CD4-positive, alpha-beta T cell treated with Interleukin-12 subunit alpha and Interleukin-12 subunit beta, for 1 hour (primary cell): ENCODE measurements at regions not wholly inside any gene's neighbourhood (a gene's known extent, or its start where the extent isn't known, plus 50 kb on each side); places are given as distances from the start of the nearest gene placed in this dataset.

ENCODE experiments used
- DNase-seq: peaks from one replicate; pipeline ENCODE4 v3.0.0-alpha.2; 2020

GRCh38 chr13:99055735-99056134 is 77.9 kb upstream of the DOCK9 start:
- DNase-seq: no peak

GRCh38 chr13:99056381-99057014 is 78.6 kb upstream of the DOCK9 start:
- no peak for DNase-seq

GRCh38 chr13:99057310-99057975 is 79.6 kb upstream of the DOCK9 start:
- DNase-seq: no peak

DNA sequence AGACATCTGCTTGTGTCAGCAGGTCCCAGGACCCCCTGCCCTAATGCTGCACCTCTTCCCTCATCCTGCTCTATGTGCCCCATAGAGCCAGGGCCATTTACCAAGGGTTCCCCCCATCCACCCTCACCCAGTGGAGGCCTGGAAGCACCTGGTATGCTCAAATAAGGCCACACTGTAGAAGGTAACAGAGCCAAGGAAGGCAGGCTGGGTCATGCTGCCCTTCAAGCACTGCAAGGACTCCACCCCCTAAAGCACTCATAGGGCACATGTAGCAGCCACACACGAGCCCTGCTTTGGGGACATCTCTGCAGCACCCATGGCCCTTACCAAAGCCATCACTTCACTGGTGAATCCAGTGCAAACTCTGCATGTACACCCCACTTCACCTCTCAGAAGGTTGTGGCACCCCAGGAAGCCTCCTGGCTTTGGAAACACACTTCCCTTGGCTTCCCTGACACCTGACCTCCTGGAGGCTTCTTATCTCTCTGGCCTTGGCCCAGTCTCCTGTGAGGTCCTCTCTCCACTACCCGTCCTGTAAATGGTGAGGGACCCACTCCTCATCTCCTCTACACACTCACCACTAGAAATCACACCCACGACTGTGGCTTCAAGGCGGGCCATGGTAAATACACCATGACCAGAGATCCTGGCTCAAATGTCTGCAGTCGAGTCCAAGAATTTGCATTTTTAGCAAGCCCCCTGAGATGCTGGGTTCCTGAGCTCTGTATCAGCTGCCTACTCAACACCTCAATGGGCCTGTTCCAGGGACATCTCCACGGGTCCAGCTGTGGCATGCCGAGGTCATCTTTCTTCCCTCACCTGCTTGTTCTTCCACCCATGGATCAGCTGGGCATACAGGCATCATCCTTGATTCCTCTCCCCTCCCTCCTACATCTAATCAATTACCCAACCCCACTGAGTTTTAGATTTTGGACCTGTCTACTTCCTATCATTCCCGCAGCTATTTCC is 80.9 kb upstream of the DOCK9 start:
- no peak for DNase-seq

DNA sequence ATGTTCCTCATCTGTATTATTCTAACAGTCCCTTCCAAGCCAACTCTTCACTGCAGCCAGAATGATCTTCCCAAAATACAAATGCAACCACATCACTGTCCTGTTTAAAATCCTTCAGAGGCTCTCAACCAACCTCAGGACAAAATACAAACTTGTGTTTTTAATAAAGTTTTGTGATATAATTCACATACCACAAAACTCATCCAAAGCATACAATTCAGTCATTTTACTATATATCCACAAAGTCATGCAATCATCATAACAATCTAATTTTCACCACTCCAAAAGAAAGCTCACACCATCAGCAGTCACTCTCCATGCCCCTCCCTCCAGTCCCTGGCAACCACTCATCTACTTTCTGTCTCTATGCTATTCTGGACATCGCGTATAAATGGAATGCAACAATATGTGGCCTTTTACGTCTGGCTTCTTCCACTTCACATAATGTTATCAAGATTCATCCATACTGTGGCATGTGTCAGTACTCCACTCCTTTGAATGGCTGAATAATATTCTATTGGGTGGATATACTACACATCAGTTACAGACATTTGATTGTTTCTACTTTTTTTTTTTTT is 81.7 kb upstream of the DOCK9 start:
- DNase-seq: no peak

- DNase-seq: no peak
These were observed 83.5 kb upstream of the DOCK9 start for GRCh38 chr13:99061411-99061810.

GRCh38 chr13:99062593-99062992 is 84.7 kb upstream of the DOCK9 start:
- no peak for DNase-seq

- no peak for DNase-seq
These were observed 85.3 kb upstream of the DOCK9 start for GRCh38 chr13:99063178-99063577.

DNA sequence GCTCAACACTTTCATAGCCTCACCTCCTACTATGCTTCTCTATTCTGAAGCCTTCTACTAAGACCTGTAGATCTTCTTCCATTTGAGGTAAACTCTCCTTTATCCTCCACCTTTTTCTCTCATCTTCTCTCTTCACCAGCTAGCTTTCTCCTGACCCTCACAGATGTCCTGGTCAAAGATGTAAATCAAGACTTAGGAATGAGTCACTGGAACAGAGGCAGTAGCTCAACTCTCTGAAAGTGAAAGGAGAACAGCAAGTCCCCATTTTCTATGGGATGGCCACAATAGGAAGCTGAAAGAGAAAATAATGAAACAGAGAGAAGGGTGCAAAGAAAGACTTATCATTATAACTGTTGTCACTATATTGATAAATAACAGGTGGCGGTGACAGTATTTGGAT is 86.1 kb upstream of the DOCK9 start:
- DNase-seq: no peak

- no peak for DNase-seq
These were observed 86.9 kb upstream of the DOCK9 start for GRCh38 chr13:99064624-99065234.

- DNase-seq: no peak
These were observed 87.6 kb upstream of the DOCK9 start for GRCh38 chr13:99065235-99066015.

- no peak for DNase-seq
These were observed 88.4 kb upstream of the DOCK9 start for GRCh38 chr13:99066219-99066618.

GRCh38 chr13:99067159-99067985 is 89.5 kb upstream of the DOCK9 start:
- no peak for DNase-seq

DNA sequence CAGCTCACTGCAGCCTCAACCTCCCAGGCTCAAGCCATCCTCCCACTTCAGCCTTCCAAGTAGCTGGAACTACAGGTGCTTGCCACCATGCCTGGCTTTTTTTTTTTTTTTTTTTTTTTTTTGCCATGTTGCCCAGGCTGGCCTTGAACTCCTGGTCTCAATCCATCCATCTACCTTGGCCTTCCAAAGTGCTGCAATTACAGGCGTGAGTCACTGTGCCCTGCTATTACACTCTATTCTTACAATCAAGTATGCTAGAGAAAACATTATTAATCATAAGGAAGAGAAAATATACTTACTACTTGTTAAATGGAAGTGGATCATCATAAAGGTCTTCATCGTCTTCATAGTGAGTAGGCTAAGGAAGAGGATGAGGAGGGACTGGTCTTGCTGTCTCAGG is 93.3 kb upstream of the DOCK9 start:
- no peak for DNase-seq

DNA sequence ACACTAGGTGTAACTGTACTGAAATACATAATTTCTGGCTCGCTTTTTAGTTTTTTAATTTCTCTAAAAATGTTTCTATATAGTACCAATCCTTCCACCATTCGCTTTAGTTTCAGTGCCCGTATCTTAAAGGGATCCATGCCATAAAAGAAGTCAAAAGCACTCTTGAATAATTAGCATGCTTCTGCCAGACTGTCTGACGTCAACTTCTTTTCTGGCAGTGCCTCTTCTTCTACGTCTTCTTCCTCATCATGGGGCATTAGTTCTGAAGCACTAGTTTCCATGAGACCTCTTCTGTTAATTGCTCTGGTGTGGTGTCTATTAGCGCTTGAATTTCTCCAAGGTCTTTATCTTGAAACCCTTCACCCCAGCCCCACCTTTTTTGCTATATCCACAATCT is 93.8 kb upstream of the DOCK9 start:
- DNase-seq: no peak

GRCh38 chr13:99072356-99072755 is 94.5 kb upstream of the DOCK9 start:
- no peak for DNase-seq

DNA sequence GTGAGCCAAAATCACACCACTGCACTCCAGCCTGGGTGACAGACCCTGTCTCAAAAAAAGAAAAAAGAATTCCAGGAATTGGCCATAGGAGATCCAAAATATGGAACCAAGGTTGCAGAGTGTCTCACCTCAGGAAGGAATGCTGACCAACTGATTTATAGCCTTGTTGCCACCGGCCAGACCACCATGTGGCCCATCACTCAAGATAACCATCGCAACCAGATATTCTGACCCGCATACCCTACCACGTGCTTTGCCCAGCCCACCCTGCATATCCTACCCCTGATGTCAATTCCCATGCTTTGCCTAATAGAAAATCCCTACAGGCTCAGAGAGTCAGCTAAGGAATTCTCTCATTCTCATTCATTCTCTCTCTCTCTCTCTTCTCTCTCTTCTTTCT is 95.1 kb upstream of the DOCK9 start:
- no peak for DNase-seq

DNA sequence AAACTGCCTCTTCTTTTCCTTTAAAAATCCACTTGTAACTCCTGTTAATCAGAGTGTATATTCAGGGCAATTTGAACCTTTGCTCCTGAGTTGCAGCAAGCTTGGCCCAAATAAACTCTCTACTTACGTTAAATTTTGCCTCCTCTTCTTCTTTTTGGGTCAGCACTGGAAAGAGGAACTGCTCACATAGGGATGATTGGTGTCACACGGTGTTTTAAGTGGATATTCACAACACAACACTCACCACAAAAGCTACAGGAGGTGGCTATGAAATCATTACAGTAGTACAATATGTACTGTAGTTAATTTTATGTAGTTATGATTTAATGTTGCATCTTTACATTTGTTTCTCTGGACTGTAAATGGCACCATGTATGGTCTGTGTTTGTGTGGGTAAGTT is 96.8 kb upstream of the DOCK9 start:
- no peak for DNase-seq

DNA sequence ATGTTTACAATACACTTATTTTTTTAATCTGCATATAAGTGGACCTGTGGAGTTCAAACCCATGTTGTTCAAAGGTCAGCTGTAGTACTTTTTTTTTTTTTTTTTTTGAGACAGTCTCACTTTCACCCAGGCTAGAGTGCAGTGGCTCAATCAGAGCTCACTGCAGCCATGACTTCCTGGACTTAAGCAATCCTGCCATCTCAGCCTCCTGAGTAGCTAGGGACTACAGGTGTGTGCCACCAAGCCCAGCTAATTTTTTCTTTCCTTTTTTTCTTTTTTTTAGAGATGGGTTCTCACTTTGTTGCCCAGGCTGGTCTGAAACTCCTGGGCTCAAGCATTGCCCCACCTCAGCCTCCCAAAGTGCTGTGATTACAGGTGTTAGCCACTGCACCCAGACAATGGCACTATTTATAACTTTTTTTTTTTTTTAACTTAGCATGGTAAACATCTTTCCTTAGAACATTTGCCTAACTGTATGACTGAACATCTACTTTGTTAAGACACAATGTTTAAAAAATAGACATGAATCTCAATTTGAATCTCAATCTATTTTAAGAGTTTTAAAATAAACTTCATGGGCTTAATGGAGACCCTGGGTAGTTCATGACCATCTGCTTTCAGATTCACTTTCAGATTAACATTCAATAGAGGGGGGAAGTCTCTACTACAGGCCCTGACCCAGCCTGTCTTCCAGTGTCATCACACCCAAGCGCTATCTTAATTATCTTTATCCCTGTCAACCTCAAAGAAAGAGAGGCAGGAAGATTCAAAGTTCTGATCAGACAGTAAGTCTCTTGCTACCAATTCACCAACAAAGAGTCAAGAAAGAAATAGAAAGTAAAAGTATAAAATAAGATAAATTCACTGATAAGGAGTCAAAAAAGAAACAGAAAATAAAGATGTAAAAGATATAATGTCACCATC is 97.7 kb upstream of the DOCK9 start:
- DNase-seq: peak; percentile 65
